Suprapubic skin (tissue), 4 donors: ENCODE measurements at regions not wholly inside any gene's neighbourhood (a gene's known extent, or its start where the extent isn't known, plus 50 kb on each side); places are given as distances from the start of the nearest gene placed in this dataset.

Experiments
- DNase-seq, 2 donors: peaks; one replicate each; pipeline ENCODE4 v3.0.0-alpha.2; 2019; ENCODE audit warnings: low spot score in 2 of 2
- H3K27ac ChIP-seq: fragments of 200-600 bp; sonication (generic); one replicate; pipeline ENCODE4 v1.5.1; 2019
- H3K27me3 ChIP-seq: fragments of 200-600 bp; sonication (generic); one replicate; pipeline ENCODE4 v1.5.1; 2019
- H3K36me3 ChIP-seq: fragments of 200-600 bp; sonication (generic); one replicate; pipeline ENCODE4 v1.5.1; 2019
- H3K4me1 ChIP-seq: fragments of 200-600 bp; sonication (generic); one replicate; pipeline ENCODE4 v1.5.1; 2019
- H3K4me3 ChIP-seq: fragments of 200-600 bp; sonication (generic); one replicate; pipeline ENCODE4 v1.5.1; 2019; ENCODE audit warnings: mild to moderate bottlenecking
- H3K9me3 ChIP-seq: fragments of 200-600 bp; sonication (generic); one replicate; pipeline ENCODE4 v1.5.1; 2019
- CTCF ChIP-seq, 2 donors: fragments of 200-600 bp in 1 of 2; fragments of 450-650 bp in 1 of 2; sonication (generic) in 1 of 2; IDR thresholded peaks; one replicate each; pipeline ENCODE4 v1.5.1; 2016 to 2019; ENCODE audit warnings: antibody characterized with exemption in 2 of 2, mild to moderate bottlenecking in 1 of 2, moderate library complexity in 1 of 2
- EP300 ChIP-seq: sonication (generic); formaldehyde crosslinking; IDR thresholded peaks from one replicate; pipeline ENCODE4 v1.6.1; 2017; ENCODE audit warnings: antibody characterized with exemption
- POLR2A ChIP-seq, 2 donors: fragments of 450-650 bp; IDR thresholded peaks; one replicate each; pipeline ENCODE4 v1.6.1; 2017; ENCODE audit warnings: antibody characterized with exemption in 2 of 2, mild to moderate bottlenecking in 2 of 2, moderate library complexity in 2 of 2
- POLR2AphosphoS5 ChIP-seq, 3 donors: sonication (generic); formaldehyde crosslinking; IDR thresholded peaks; one replicate each; pipeline ENCODE4 v1.6.1; 2017; ENCODE audit warnings: antibody characterized with exemption in 3 of 3
- WGBS: methylation state at CpG from one replicate; pipeline ENCODE4 v1.1.5; 2018; 5-methylcytosine and 5-hydroxymethylcytosine counted together

GRCh38 chr19:31513841-31514240, 164.6 kb upstream of the TSHZ3 start:
- TF ChIP-seq POLR2A (IDR thresholded peaks at IDR 0.05) (no peak), CTCF (IDR thresholded peaks at IDR 0.05) (no peak), POLR2AphosphoS5 (IDR thresholded peaks at IDR 0.05) (no peak), EP300 (no peak)
- WGBS = 83% methylated on average over 13 of the region's 13 CpGs

GRCh38 chr19:31515931-31516330, 166.7 kb upstream of the TSHZ3 start:
- H3K36me3 ChIP-seq = no peaks in the 10 kb centered on the region
- 65% methylated on average over 18 of the region's 18 CpGs for WGBS
- H3K9me3 ChIP-seq = no peaks in the 10 kb centered on the region
- DNase-seq = no peak
- no peaks in the 10 kb centered on the region for H3K4me1 ChIP-seq
- TF ChIP-seq CTCF (IDR thresholded peaks at IDR 0.05) = no peak
- TF ChIP-seq POLR2AphosphoS5 (IDR thresholded peaks at IDR 0.05) = no peak
- TF ChIP-seq POLR2A (IDR thresholded peaks at IDR 0.05) = no peak
- no peak for TF ChIP-seq EP300
- no peak overlapping the region for H3K27ac ChIP-seq
- no peak overlapping the region for H3K4me3 ChIP-seq
- H3K27me3 ChIP-seq = no peaks in the 10 kb centered on the region

More at GRCh38 chr19:31513841-31514240, 164.6 kb upstream of the TSHZ3 start:
- Histone ChIP-seq H3K36me3 (no peaks in the 10 kb centered on the region), H3K9me3 (no peaks in the 10 kb centered on the region), H3K4me1 (no peaks in the 10 kb centered on the region), H3K4me3 (no peak overlapping the region), H3K27ac (no peak overlapping the region), H3K27me3 (no peaks in the 10 kb centered on the region)
- peak in 1 of 2 donors; percentile 44 for DNase-seq

GRCh38 chr19:31516756-31517155, 167.5 kb upstream of the TSHZ3 start:
- 61% methylated on average over 6 of the region's 9 CpGs for WGBS
- DNase-seq = no peak
- no peaks in the 10 kb centered on the region for H3K27me3 ChIP-seq

GRCh38 chr19:31517224-31518180, 168.3 kb upstream of the TSHZ3 start:
- Histone ChIP-seq H3K36me3 (no peaks in the 10 kb centered on the region), H3K9me3 (no peaks in the 10 kb centered on the region), H3K4me3 (no peak overlapping the region), H3K27me3 (no peaks in the 10 kb centered on the region), H3K4me1 (no peaks in the 10 kb centered on the region), H3K27ac (no peak overlapping the region)
- TF ChIP-seq CTCF (IDR thresholded peaks at IDR 0.05) (no peak), POLR2A (IDR thresholded peaks at IDR 0.05) (no peak), POLR2AphosphoS5 (IDR thresholded peaks at IDR 0.05) (no peak), EP300 (no peak)
- no peak for DNase-seq
- 83% methylated on average over 30 of the region's 33 CpGs for WGBS

More at GRCh38 chr19:31516756-31517155, 167.5 kb upstream of the TSHZ3 start:
- Histone ChIP-seq H3K27ac (no peak overlapping the region), H3K36me3 (no peaks in the 10 kb centered on the region), H3K9me3 (no peaks in the 10 kb centered on the region), H3K4me3 (no peak overlapping the region), H3K4me1 (no peaks in the 10 kb centered on the region)
- no peak for TF ChIP-seq CTCF (IDR thresholded peaks at IDR 0.05)
- no peak for TF ChIP-seq POLR2A (IDR thresholded peaks at IDR 0.05)
- no peak for TF ChIP-seq EP300
- no peak for TF ChIP-seq POLR2AphosphoS5 (IDR thresholded peaks at IDR 0.05)

GRCh38 chr19:31518216-31519020, 169.2 kb upstream of the TSHZ3 start:
- no peaks in the 10 kb centered on the region for H3K9me3 ChIP-seq
- no peaks in the 10 kb centered on the region for H3K36me3 ChIP-seq
- H3K4me1 ChIP-seq = no peaks in the 10 kb centered on the region
- no peak overlapping the region for H3K4me3 ChIP-seq
- WGBS = 50% methylated on average over 13 of the region's 13 CpGs
- DNase-seq = no peak
- H3K27ac ChIP-seq = no peak overlapping the region
- H3K27me3 ChIP-seq = no peaks in the 10 kb centered on the region
- TF ChIP-seq POLR2A (IDR thresholded peaks at IDR 0.05) = no peak
